GM12878 (cell line): ENCODE measurements at regions not wholly inside any gene's neighbourhood (a gene's known extent, or its start where the extent isn't known, plus 50 kb on each side); places are given as distances from the start of the nearest gene placed in this dataset.
A peak's percentile ranks its signal among the peaks of the same experiment; 100 is the strongest.

Experiments
- ATAC-seq: fragments of 200-7000 bp; cut with Tn5 transposase; 3 replicates; pipeline ENCODE4 v1.9.1; 2020; ENCODE audit warnings: mild to moderate bottlenecking, moderate library complexity
- BruUV-seq: library from RNA; stranded (reverse); fragments of 400-500 nt; replicated peaks from 2 replicates; lab custom pipeline; 2021; lab: Mats Ljungman, UMichigan
- CTCF ChIA-PET: fragments of 300-600 bp; sonication (Branson Sonifier 250); formaldehyde crosslinking; extraction: SDS; loops from one replicate; lab custom pipeline; 2021; ENCODE audit warnings: inconsistent platforms; lab: Yijun Ruan, JAX
- POLR2A ChIA-PET: fragments of 350-600 bp; formaldehyde crosslinking; extraction: SDS; loops from one replicate; lab custom pipeline; 2021; ENCODE audit warnings: inconsistent platforms; lab: Charles Lee
- RAD21 ChIA-PET: fragments of 300-600 bp; sonication (Branson Sonifier 250); formaldehyde crosslinking; loops from one replicate; lab custom pipeline; 2023; ENCODE audit warnings: antibody characterized with exemption; ENCODE audit not compliant: unreplicated experiment; lab: Charles Lee
- SMC1A ChIA-PET: fragments of 300-600 bp; sonication (Branson Sonifier 250); formaldehyde crosslinking; loops from one replicate; lab custom pipeline; 2023; ENCODE audit not compliant: unreplicated experiment, uncharacterized antibody; lab: Charles Lee
- DNase-seq: peaks from one replicate; pipeline ENCODE4 v3.0.0-alpha.2; 2011; ENCODE audit warnings: low read depth, low spot score
- FAIRE-seq: peaks from 3 replicates; lab custom pipeline; 2011; peaks lifted over from hg19 to GRCh38; lab: Jason Lieb, UNC
- H2AFZ ChIP-seq: 2 replicates; pipeline ENCODE4 v1.6.0; 2011; ENCODE audit warnings: low read depth, low read length, control low read depth; ENCODE audit not compliant: control insufficient read depth
- H3K27ac ChIP-seq: 2 replicates; pipeline ENCODE4 v1.5.1; 2011; ENCODE audit warnings: control low read depth; ENCODE audit not compliant: control insufficient read depth, insufficient read depth
- H3K27me3 ChIP-seq, 2 experiments: replicated peaks in 1 of 2; 2 replicates each; pipeline versions ENCODE4 v1.6.0 to v1.6.1; 2011; ENCODE audit warnings: low read length in 1 of 2; ENCODE audit not compliant: control insufficient read depth in 2 of 2, insufficient read depth in 2 of 2
- H3K36me3 ChIP-seq, 2 experiments: 2 replicates each; pipeline ENCODE4 v1.5.1; 2011; ENCODE audit warnings: low read length in 1 of 2; ENCODE audit not compliant: control insufficient read depth in 2 of 2, insufficient read depth in 2 of 2
- H3K4me1 ChIP-seq: 2 replicates; pipeline ENCODE4 v1.6.1; 2011; ENCODE audit warnings: mild to moderate bottlenecking, low read length, moderate library complexity, mixed read lengths; ENCODE audit not compliant: control insufficient read depth, insufficient read depth
- H3K4me2 ChIP-seq: 2 replicates; pipeline ENCODE4 v1.6.0; 2011; ENCODE audit warnings: control low read depth; ENCODE audit not compliant: control insufficient read depth, insufficient read depth
- H3K4me3 ChIP-seq: fragments of 200-600 bp; sonication (generic); 2 replicates; pipeline ENCODE4 v1.5.1; 2016
- H3K79me2 ChIP-seq: 2 replicates; pipeline ENCODE4 v1.6.0; 2011; ENCODE audit warnings: low read length; ENCODE audit not compliant: control insufficient read depth, insufficient read depth
- H3K9ac ChIP-seq: 2 replicates; pipeline ENCODE4 v1.8.0; 2011; ENCODE audit warnings: low read length, control low read depth, mixed read lengths; ENCODE audit not compliant: control insufficient read depth, insufficient read depth
- H3K9me3 ChIP-seq: replicated peaks from 3 replicates; pipeline ENCODE4 v1.5.1; 2011; ENCODE audit warnings: mild to moderate bottlenecking, low read length; ENCODE audit not compliant: control insufficient read depth, insufficient read depth
- H4K20me1 ChIP-seq: 2 replicates; pipeline ENCODE4 v1.6.0; 2011; ENCODE audit not compliant: control insufficient read depth, insufficient read depth
- ASH2L ChIP-seq: fragments of 300-600, 200-600 bp; sonication (generic); IDR thresholded peaks from 2 replicates; pipeline ENCODE4 v1.6.1; 2017; ENCODE audit warnings: low read depth, mild to moderate bottlenecking, borderline replicate concordance
- ATF7 ChIP-seq: fragments of 450-650 bp; IDR thresholded peaks from 2 replicates; pipeline ENCODE4 v1.6.1; 2016; ENCODE audit warnings: low read depth, mild to moderate bottlenecking
- BHLHE40 ChIP-seq, 2 experiments: fragments of 450-650 bp in 1 of 2; IDR thresholded peaks; 2 replicates each; pipeline ENCODE4 v1.6.1; 2011 to 2017; ENCODE audit warnings: low read depth in 2 of 2, borderline replicate concordance in 1 of 2, improper control_type of control experiment in 1 of 2, low read length in 1 of 2, mild to moderate bottlenecking in 1 of 2
- CHD1 ChIP-seq: IDR thresholded peaks from 2 replicates; pipeline ENCODE4 v1.6.1; 2012; ENCODE audit warnings: low read depth, low read length, improper control_type of control experiment
- GATAD2B ChIP-seq: fragments of 450-650 bp; conservative IDR thresholded peaks from 2 replicates; pipeline ENCODE4 v1.6.1; 2017; ENCODE audit warnings: low read depth, mild to moderate bottlenecking, moderate library complexity
- KAT2A ChIP-seq: conservative IDR thresholded peaks from 2 replicates; pipeline ENCODE4 v1.6.1; 2011; ENCODE audit warnings: low read depth, low read length; ENCODE audit not compliant: control insufficient read depth
- PML ChIP-seq: IDR thresholded peaks from 2 replicates; pipeline ENCODE4 v1.6.1; 2012; ENCODE audit warnings: low read length, inconsistent platforms
- RB1 ChIP-seq: fragments of 450-650 bp; formaldehyde crosslinking; IDR thresholded peaks from 2 replicates; pipeline ENCODE4 v1.6.1; 2017; ENCODE audit warnings: mild to moderate bottlenecking, borderline replicate concordance
- RUNX3 ChIP-seq: IDR thresholded peaks from 2 replicates; pipeline ENCODE4 v1.6.1; 2012; ENCODE audit warnings: low read length, inconsistent platforms
- SMAD5 ChIP-seq: IDR thresholded peaks from 2 replicates; pipeline ENCODE4 v1.6.1; 2016; ENCODE audit warnings: antibody characterized with exemption, low read depth
- SMC3 ChIP-seq: IDR thresholded peaks from 2 replicates; pipeline ENCODE4 v1.6.1; 2011; ENCODE audit warnings: low read length, improper control_type of control experiment, borderline replicate concordance
- TAF1 ChIP-seq: IDR thresholded peaks from 2 replicates; pipeline ENCODE4 v1.6.1; 2011; ENCODE audit warnings: mild to moderate bottlenecking, low read depth, low read length, borderline replicate concordance
- ZNF384 ChIP-seq: IDR thresholded peaks from 2 replicates; pipeline ENCODE4 v1.6.1; 2012; ENCODE audit warnings: low read depth, mild to moderate bottlenecking, low read length, improper control_type of control experiment, borderline replicate concordance
- WGBS: methylation state at CpG from one replicate; pipeline ENCODE4 v1.1.6; 2016; ENCODE audit warnings: low lambda C conversion rate; ENCODE audit not compliant: insufficient replicate concordance, insufficient coverage; ENCODE audit errors: missing lambda C conversion rate; 5-methylcytosine and 5-hydroxymethylcytosine counted together
- in situ Hi-C: fragments of 300-500 bp; cut with MboI; formaldehyde crosslinking; loops from 9 replicates; pipeline ENCODE4 v1.14.3; 2018; ENCODE audit warnings: mixed read lengths
- intact Hi-C: fragments of 100-400 bp; cut with micrococcal nuclease; formaldehyde crosslinking; loops from one replicate; pipeline ENCODE4 v1.14.2; 2022; ENCODE audit not compliant: unreplicated experiment
- TF ChIP-seq, protein P1 (sequence below): fragments of 450-650 bp; IDR thresholded peaks from 2 replicates; pipeline ENCODE4 v1.6.1; 2017; ENCODE audit warnings: borderline replicate concordance
- TF ChIP-seq, protein P2 (sequence below): fragments of 450-650 bp; IDR thresholded peaks from 2 replicates; pipeline ENCODE4 v1.6.1; 2014; ENCODE audit warnings: mild to moderate bottlenecking
- TF ChIP-seq, protein P3 (sequence below): IDR thresholded peaks from 2 replicates; pipeline ENCODE4 v1.6.1; 2011; ENCODE audit warnings: borderline replicate concordance, low read depth, mild to moderate bottlenecking, moderate library complexity, low read length; ENCODE audit not compliant: insufficient read depth, poor library complexity, severe bottlenecking
- TF ChIP-seq, protein P4 (sequence below): fragments of 450-650 bp; IDR thresholded peaks from 2 replicates; pipeline ENCODE4 v1.6.1; 2016; ENCODE audit warnings: mild to moderate bottlenecking

GRCh38 chr3:168249205-168249549 lies 153.5 kb upstream of the GOLIM4 start (continued):
- no peak for TF ChIP-seq ATF7
- no peak for TF ChIP-seq SMC3
- no peak for TF ChIP-seq SMAD5
- TF ChIP-seq, protein P1, sequence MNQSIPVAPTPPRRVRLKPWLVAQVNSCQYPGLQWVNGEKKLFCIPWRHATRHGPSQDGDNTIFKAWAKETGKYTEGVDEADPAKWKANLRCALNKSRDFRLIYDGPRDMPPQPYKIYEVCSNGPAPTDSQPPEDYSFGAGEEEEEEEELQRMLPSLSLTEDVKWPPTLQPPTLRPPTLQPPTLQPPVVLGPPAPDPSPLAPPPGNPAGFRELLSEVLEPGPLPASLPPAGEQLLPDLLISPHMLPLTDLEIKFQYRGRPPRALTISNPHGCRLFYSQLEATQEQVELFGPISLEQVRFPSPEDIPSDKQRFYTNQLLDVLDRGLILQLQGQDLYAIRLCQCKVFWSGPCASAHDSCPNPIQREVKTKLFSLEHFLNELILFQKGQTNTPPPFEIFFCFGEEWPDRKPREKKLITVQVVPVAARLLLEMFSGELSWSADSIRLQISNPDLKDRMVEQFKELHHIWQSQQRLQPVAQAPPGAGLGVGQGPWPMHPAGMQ = no peak
- no peak for TF ChIP-seq KAT2A
- TF ChIP-seq CHD1 = no peak
- TF ChIP-seq, protein P2, sequence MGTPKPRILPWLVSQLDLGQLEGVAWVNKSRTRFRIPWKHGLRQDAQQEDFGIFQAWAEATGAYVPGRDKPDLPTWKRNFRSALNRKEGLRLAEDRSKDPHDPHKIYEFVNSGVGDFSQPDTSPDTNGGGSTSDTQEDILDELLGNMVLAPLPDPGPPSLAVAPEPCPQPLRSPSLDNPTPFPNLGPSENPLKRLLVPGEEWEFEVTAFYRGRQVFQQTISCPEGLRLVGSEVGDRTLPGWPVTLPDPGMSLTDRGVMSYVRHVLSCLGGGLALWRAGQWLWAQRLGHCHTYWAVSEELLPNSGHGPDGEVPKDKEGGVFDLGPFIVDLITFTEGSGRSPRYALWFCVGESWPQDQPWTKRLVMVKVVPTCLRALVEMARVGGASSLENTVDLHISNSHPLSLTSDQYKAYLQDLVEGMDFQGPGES = no peak
- TF ChIP-seq, all 136 proteins: peak for 0

DNA sequence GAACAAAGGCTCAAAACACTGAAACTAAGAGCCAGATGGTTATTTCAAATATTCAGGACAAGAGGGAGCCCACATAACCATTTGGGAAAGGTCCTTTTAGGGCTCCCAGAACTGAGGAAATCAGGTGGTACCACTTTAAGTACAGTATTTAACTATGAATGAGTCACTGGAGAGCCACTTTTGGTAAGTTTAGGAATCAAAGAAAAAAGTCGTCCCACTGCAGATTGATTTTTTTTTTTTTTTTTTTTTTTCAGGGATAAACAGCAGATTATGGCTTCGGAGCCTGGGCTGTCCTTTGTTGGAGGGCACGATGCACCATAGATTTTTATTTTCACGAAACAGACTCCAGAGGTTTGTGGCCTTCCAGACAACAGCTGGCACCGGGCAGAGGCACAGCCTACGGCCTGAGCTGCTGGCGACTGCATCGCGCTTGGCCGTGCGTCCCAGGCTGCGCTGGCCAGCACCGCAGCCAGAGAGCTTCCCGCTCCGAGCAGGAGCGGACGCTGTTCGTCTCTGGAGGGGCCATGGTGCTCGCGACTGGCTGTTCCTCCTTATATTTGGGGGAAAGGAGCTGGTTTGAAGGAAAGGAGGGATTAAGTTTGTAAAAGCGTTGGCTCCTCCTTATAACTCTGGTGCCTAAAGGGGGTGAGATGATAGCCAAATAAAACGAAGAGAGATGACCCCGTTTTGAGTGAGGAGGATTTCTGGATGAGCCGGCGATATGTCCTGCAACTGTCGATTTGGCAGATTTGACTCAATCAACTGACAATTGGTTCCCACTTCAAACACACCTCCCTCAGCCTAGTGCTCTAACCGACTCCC lies 152.9 kb upstream of the GOLIM4 start:
- SMC1A ChIA-PET = no interaction called here
- Histone ChIP-seq H3K9ac (peak overlapping the region; percentile 45; the same call in 1 of the 2 replicates), H3K4me3 (peak overlapping the region; percentile 78), H3K4me2 (peak overlapping the region; percentile 94), H3K27ac (peak overlapping the region; percentile 48; the same call in 1 of the 2 replicates), H3K36me3 (no peaks in the 10 kb centered on the region), H3K27me3 (no peaks in the 10 kb centered on the region), H4K20me1 (no peaks in the 10 kb centered on the region), H3K79me2 (no peaks in the 10 kb centered on the region), H3K9me3 (no peaks in the 10 kb centered on the region; the same call in 2 of the 3 replicates), H2AFZ (peak overlapping the region; percentile 87), H3K4me1 (peaks cover 12% of the 10 kb centered on the region; the same call in 1 of the 2 replicates)
- ATAC-seq (peak; percentile 5), DNase-seq (no peak), FAIRE-seq (no peak)
- intact Hi-C loops (no loop called here), in situ Hi-C loops (no loop called here)
- TF ChIP-seq PML (no peak), GATAD2B (no peak), RB1 (no peak), RUNX3 (0 out of 2 replicates have a peak, but pooled peaks have one; percentile 12), ZNF384 (no peak), ASH2L (no peak), TAF1 (no peak), BHLHE40 (IDR thresholded peaks at IDR 0.05; ENCODE audit: borderline replicate concordance in 1 of 2, low read depth in 2 of 2, low read length in 1 of 2) (no peak)
- TF ChIP-seq, protein P3, sequence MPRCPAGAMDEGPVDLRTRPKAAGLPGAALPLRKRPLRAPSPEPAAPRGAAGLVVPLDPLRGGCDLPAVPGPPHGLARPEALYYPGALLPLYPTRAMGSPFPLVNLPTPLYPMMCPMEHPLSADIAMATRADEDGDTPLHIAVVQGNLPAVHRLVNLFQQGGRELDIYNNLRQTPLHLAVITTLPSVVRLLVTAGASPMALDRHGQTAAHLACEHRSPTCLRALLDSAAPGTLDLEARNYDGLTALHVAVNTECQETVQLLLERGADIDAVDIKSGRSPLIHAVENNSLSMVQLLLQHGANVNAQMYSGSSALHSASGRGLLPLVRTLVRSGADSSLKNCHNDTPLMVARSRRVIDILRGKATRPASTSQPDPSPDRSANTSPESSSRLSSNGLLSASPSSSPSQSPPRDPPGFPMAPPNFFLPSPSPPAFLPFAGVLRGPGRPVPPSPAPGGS = no peak
- TF ChIP-seq, protein P4, sequence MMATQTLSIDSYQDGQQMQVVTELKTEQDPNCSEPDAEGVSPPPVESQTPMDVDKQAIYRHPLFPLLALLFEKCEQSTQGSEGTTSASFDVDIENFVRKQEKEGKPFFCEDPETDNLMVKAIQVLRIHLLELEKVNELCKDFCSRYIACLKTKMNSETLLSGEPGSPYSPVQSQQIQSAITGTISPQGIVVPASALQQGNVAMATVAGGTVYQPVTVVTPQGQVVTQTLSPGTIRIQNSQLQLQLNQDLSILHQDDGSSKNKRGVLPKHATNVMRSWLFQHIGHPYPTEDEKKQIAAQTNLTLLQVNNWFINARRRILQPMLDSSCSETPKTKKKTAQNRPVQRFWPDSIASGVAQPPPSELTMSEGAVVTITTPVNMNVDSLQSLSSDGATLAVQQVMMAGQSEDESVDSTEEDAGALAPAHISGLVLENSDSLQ = 0 out of 2 replicates have a peak, but pooled peaks have one; percentile 17
- BruUV-seq = no TSS peak
- RAD21 ChIA-PET = interaction anchor here (0.6 kb wide), 1 partner anchor 170 kb away, joined by 3 read pairs; no protein-coding TSS in a partner anchor
- CTCF ChIA-PET = no interaction called here
- POLR2A ChIA-PET = no interaction called here
- 26% methylated on average over 27 of the region's 27 CpGs for WGBS
